Stimulated activated CD4-positive, alpha-beta T cell treated with anti-CD3 and anti-CD28 coated beads, TNF-alpha, amount 100 ng/mL, for 1 hour (primary cell): ENCODE measurements at regions not wholly inside any gene's neighbourhood (a gene's known extent, or its start where the extent isn't known, plus 50 kb on each side); places are given as distances from the start of the nearest gene placed in this dataset.

Experiments
- DNase-seq, 3 donors: peaks; one replicate each; pipeline ENCODE4 v3.0.0-alpha.2; 2020; ENCODE audit warnings: low read depth in 3 of 3, low spot score in 1 of 3

GRCh38 chr6:14915888-14916832, 329.7 kb upstream of the JARID2 start:
- no peak for DNase-seq

- no peak for DNase-seq
Observed at GRCh38 chr6:14917109-14917910, 328.6 kb upstream of the JARID2 start.

- DNase-seq: no peak
Observed at GRCh38 chr6:14918200-14918907, 327.5 kb upstream of the JARID2 start.

GRCh38 chr6:14919038-14919670, 326.7 kb upstream of the JARID2 start:
- no peak for DNase-seq

- DNase-seq: no peak
Observed at GRCh38 chr6:14920276-14920675, 325.6 kb upstream of the JARID2 start.

GRCh38 chr6:14921170-14921569, 324.7 kb upstream of the JARID2 start:
- no peak for DNase-seq

- no peak for DNase-seq
Observed at GRCh38 chr6:14921878-14922671, 323.8 kb upstream of the JARID2 start.

- no peak for DNase-seq
Observed at GRCh38 chr6:14922706-14923460, 323.0 kb upstream of the JARID2 start.

- no peak for DNase-seq
Observed at GRCh38 chr6:14924126-14925024, 321.5 kb upstream of the JARID2 start.

- DNase-seq: no peak
Observed at GRCh38 chr6:14925025-14925698, 320.7 kb upstream of the JARID2 start.

- no peak for DNase-seq
Observed at GRCh38 chr6:14925699-14926026, 320.2 kb upstream of the JARID2 start.

- no peak for DNase-seq
Observed at GRCh38 chr6:14927398-14927797, 318.5 kb upstream of the JARID2 start.

GRCh38 chr6:14929291-14929690, 316.6 kb upstream of the JARID2 start:
- DNase-seq: no peak

- DNase-seq: no peak
Observed at GRCh38 chr6:14930366-14930989, 315.4 kb upstream of the JARID2 start.

- DNase-seq: no peak
Observed at GRCh38 chr6:14932485-14933182, 313.2 kb upstream of the JARID2 start.

GRCh38 chr6:14933183-14933544, 312.7 kb upstream of the JARID2 start:
- DNase-seq: no peak

- DNase-seq: no peak
Observed at GRCh38 chr6:14934013-14934412, 311.9 kb upstream of the JARID2 start.
